ENCODE measurements at regions not wholly inside any gene's neighbourhood (a gene's known extent, or its start where the extent isn't known, plus 50 kb on each side); places are given as distances from the start of the nearest gene placed in this dataset.

- no peak for TF ChIP-seq EZH2 (IDR thresholded peaks at IDR 0.05)
- TF ChIP-seq FOXP2 (optimal IDR thresholded peaks at IDR 0.05; ENCODE audit: control extremely low read depth, extremely low read length, insufficient read depth) = no peak
Observed at GRCh38 chr12:97404093-97404492, 58.5 kb upstream of the RMST start.

Data from SK-N-MC (cell line).